ENCODE measurements at regions not wholly inside any gene's neighbourhood (a gene's known extent, or its start where the extent isn't known, plus 50 kb on each side); places are given as distances from the start of the nearest gene placed in this dataset.

DNA sequence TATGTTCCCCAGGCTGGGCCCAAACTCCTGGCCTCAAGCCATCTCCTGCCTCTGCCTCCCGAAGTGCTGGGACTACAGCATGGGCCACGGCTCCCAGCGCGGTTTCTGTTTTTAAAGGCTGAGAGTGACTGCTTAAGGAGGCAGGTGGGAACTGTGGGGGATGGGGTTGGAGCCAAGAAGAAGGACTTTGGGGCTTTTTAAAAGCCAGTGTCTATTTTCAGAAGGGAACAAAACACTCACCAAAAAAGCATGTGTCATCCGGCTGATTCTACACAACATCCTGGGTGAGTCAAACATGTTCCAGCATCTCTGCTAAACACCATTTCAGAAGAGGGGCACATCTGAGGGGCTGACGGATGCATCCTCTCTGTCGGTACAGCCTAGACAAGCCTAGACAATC is 824.5 kb downstream of the TYW1 start:
- no peak for DNase-seq
- ATAC-seq (ENCODE audit: poor library complexity), result no peak

DNA sequence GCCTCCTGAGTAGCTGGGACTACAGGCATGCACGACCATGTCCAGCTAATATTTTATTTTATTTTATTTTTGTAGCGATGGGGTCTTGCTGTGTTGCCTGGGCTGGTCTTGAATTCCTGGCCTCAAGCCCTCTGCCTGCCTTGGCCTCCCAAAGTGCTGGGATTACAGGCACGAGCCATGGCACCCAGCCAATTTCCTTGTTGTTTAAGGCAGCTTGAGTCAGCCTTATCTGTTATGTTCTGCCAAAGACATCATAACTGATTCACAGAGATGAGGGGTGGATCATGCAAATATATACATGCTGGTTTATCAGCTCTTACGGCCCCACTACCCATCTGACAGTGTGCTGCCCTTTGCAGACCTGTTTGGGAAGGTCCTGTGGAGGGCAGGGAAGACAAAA is 826.7 kb downstream of the TYW1 start:
- DNase-seq (no peak), ATAC-seq (ENCODE audit: poor library complexity) (no peak)
- intact Hi-C loops (cut with DNase I), result no loop called here

More for the DNA sequence above, 824.5 kb downstream of the TYW1 start:
- intact Hi-C loops (cut with DNase I), result no loop called here

DNA sequence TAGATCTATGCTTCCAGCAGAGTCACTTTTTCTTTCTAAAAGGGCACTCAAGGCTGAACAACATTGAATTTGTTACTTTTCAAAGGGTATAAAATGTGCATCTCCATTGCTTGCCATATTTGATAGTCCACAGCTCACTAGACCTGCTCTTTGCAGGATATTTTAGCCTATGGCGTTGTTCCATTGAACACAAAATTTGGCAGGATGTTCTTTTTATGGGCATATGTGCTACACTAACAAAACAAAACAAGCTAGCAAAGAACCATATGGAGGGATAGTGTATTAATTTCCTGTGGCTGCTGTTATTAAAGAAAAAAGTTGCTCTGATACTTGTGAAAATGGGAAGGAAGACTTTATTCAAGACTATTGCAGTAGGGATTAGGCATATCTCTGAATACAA is 828.7 kb downstream of the TYW1 start:
- intact Hi-C loops (cut with DNase I), result no loop called here
- ATAC-seq (ENCODE audit: poor library complexity), result no peak

DNA sequence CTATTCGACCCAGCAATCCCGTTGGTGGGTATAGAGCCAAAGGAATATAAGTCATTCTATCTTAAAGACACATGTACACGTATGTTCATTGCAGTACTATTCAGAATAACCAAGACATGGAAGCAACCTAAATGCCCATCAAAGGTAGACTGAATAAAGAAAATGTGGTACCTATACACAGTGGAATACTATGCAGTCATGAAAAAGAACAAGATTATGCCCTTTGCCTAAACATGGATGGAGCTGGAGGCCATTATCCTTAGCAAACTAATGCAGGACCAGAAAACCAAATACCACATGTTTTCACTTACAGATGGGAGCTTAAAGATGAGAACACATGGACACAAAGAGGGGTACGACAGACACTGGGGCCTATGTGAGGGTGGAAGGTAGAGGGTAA is 845.3 kb downstream of the TYW1 start:
- intact Hi-C loops (cut with DNase I), result no loop called here
- DNase-seq (no peak), ATAC-seq (ENCODE audit: poor library complexity) (no peak)

More for the DNA sequence above, 828.7 kb downstream of the TYW1 start:
- DNase-seq, result no peak

DNA sequence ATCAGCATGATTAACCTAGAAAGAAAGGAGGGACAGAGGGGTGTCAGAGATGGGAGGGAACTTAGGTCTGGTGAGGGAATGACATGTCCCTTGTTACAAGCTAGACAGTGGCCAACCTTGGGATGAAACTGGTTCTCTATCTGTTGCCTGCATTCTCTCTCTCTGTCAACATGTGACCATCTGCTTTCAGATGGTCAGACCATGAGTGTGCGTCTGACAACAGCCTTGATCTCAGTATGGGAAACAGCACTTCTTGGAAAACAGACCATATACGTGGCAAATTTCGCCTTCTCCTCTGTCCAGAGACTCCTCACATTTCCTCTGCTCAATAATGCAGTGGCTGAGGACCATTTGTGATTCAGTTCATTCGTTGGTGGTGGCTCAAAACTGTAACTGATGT is 845.9 kb downstream of the TYW1 start:
- DNase-seq (no peak), ATAC-seq (ENCODE audit: poor library complexity) (no peak)
- intact Hi-C loops (cut with DNase I), result no loop called here

DNA sequence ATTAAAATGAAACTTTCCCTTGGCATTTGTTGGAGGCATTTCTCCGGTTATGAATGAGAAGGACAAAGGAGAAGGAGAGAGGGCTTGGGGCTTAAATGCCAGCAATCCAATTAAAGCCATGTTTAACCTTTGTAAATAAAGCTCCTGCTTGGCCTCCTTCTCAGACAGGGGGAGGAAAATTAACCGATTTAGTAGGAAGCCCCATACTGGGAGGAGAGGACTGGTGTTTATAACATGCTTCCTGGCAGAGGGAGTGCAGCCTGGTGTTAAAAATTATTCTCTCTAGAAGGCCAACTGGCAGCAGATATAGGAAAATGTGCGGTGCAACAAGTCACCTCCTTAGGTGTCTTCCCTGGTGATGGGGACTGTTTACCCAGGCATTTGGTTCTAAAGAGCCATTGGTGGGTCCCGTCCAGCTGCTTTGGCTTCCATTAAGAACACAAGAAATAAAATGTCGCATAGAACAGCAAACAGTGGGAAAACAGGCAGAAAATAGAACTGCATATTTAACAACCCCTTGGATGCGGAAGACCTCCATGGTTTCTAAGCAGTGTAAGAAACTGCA is 846.5 kb downstream of the TYW1 start:
- DNase-seq (no peak), ATAC-seq (ENCODE audit: poor library complexity) (no peak)
- intact Hi-C loops (cut with DNase I), result no loop called here

DNA sequence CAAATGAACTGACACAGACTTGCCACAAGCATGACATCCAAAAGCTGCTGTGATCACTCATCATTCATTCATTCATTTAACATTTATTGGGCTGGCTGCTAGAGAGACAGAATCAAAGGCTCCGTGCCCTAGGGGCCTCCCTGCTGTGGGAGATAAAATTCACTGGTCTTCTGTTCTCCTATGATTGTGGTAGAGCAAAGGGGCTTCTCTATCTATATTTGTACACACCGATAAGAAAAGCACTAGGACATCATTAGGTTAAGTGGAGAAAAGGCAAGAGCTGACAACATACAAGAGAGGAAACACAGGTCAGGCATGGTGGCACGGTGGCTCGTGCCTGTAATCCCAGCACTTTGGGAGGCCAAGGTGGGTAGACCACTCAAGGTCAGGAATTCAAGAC is 847.0 kb downstream of the TYW1 start:
- intact Hi-C loops (cut with DNase I), result no loop called here
- no peak for DNase-seq
- ATAC-seq (ENCODE audit: poor library complexity), result no peak

DNA sequence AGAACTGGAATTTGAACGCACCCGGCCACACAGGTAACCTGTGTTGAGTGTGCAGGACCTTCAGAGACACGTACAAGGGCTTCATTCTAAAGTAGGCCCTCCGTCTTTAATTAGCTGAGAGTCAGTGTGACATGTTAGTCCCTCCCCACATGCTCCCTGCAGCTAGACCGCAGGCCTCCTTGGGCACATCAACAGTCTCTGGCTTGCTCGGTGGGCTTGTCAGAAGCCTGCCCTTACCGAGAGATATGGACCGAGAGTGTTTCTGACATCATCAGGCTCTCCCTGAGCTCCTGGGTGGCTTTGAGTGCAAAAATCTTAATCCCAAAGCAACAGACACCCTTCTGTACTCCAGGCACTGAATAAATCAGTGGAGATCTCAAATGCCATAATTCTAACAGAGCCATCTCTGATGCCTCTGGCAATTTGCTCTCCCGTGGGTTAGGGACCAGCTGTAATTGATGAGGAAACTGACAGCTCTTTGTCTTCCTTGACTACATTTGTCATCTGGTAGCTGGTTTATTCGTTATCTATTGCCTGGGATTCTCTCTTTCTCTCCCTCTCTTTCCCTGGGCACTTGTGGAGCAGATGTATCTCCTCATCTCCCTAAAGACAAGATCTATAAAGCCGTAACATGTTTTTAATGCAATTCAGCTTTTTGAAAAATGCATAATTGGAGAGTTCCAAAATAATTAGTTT is 850.6 kb downstream of the TYW1 start:
- DNase-seq (no peak), ATAC-seq (ENCODE audit: poor library complexity) (no peak)
- intact Hi-C loops (cut with DNase I), result no loop called here

DNA sequence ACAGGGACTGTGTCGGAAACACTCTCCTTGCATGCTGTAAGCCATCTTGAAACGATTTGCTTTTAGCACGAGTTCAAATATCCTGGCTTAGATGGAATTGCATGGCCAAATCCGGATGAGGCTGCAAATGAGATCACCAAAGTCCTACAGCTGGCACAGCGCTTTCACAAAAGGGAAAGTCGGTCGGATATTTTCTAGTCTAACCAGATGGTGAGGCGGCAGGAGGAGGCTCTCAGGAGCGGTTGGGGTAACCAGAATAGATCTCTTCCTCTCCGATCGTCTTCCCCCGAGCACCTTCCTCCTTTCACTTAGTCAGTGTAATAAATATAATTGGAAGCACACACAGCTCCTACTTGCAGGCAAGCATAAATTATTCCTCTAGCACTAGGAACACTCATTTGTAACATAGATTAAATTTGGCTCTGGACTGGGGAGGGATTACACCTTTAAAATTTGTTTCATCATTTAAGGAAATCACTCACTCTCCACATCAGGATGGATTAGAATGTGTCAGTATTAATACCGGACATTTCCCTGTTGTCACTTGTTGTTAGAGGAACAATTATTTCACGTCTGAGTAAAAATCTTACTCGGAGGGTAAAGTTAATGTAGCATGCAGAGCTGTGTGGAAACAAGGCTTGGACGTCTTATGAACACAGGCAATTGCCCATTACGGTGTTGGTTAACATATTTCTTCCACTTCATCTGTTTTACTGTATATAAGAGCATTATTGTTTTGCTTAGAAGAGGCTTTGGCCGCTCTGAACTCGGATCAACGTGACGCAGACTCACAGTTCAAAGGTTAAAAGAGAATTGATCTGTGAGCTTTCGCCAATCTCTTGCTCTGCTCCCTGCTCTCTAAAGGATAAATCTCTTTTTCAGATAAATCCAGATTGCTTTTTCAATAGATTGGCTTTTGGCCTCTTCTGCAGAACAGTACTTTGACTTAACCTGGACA is 857.9 kb downstream of the TYW1 start:
- intact Hi-C loops (cut with DNase I), result no loop called here
- ATAC-seq (ENCODE audit: poor library complexity) (no peak), DNase-seq (no peak)

DNA sequence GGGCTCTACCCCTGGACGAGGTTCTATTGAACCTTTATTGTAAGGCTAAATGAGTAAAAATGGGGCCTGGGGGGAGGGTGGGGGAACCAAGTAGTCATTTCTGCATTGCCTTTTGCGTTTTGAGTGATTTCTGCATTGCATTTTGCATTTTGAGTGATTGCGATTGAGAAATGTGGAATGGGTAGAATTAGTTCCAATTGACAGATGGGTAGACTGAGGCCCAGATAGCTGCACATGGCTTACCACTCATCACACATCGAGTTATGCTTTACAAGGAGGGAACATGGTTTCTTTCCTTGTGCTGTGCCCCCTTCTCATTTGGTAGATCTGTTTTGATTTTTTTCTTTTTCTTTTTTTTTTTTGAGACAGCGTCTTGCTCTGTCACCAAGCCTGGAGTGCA is 858.7 kb downstream of the TYW1 start:
- ATAC-seq (ENCODE audit: poor library complexity) (no peak), DNase-seq (no peak)
- intact Hi-C loops (cut with DNase I), result no loop called here

DNA sequence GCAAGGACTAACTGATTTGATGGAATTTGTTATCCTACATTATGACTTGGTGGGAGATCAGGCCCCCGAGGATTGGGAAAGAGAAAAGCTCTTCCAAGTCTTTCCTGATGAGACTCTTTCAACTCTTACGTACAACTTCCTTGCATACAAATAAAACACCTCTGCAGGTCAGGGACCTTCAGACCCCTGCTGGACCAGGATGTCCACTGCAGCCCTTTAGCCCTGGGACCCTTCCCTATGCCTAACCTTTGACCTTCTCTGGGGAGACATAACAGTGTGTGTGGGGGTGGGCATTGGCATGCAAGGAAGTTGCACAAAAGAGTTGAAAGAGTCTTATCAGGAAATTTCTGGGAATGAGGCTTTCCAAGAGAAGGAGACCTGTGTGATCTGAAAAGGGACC is 859.4 kb downstream of the TYW1 start:
- no peak for DNase-seq
- intact Hi-C loops (cut with DNase I), result no loop called here
- ATAC-seq (ENCODE audit: poor library complexity), result no peak

DNA sequence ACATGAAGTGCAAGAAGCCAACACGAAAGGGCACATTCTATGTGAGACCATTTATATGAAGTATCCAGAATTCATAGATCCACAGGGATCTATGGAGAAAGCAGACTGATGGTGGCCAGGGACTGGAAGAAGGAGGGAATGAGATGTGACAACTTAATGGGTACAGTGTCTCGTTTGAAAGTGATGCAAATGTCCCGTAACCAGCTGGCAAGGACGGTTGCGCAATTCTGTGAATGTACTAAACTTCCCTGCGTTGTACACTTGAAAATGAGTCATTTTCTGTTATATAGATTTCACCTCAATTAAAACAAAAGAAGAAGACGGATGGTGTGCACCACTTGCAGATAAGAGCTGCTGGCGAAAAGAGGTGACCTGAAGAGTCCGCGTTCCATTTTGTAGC is 861.1 kb downstream of the TYW1 start:
- DNase-seq, result no peak
- no peak for ATAC-seq (ENCODE audit: poor library complexity)
- intact Hi-C loops (cut with DNase I), result no loop called here

DNA sequence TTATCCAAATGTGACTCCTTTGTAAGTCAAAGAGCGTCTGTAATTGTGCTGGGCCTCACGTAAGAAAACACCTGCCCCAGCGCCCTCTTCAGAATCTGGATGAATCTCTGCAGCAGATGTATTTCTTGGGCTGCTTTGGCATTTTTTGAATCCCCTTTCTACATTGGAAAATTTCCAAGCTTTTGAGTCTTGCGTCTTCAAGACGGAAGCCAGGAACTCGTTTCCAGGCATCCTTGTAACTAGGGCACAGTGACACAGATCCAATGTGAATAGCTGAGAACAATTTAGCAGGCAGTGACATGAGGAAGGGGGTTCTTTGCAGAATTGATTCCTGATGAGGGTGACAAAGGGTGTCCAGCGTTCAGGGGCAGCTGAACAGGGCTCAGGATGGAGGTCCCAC is 862.3 kb downstream of the TYW1 start:
- DNase-seq, result no peak
- intact Hi-C loops (cut with DNase I), result no loop called here
- ATAC-seq (ENCODE audit: poor library complexity), result no peak

DNA sequence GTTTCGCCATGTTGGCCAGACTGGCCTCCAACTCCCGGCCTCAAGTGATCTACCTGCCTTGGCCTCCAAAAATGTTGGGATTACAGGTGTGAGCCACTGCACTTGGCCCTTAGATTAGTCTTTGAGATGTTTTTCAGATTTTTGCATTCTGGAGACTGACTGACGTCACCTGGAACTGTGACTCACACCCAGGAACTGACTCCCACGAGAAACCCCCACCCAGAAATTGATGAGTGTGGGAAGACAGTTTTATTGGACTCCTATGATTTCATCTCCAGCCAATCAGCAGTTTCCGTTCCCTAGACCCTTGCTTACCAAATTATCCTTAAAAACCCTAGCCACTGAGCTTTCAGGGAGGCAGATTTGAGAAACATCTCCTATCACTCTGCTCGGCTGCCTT is 867.3 kb downstream of the TYW1 start:
- DNase-seq (no peak), ATAC-seq (ENCODE audit: poor library complexity) (no peak)
- intact Hi-C loops (cut with DNase I), result no loop called here

DNA sequence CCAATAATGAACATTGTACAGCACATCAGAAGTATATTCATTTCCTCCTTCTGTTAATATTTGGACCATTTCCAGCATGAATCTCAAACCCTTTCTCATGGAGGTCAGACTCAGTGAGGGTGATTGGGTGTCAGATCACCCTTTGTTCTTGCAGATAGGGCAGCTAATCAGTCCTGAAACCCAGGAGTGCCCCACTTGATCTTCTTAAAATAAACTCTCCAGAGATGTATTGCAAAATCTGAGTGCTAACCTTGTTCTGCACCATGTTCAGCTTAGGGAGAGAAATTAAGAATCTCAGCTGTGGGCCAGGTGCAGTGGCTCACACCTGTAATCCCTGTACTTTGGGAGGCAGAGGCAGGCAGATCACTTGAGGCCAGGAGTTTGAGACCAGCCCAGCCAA is 869.4 kb downstream of the TYW1 start:
- ATAC-seq (ENCODE audit: poor library complexity) (no peak), DNase-seq (no peak)
- intact Hi-C loops (cut with DNase I), result no loop called here

DNA sequence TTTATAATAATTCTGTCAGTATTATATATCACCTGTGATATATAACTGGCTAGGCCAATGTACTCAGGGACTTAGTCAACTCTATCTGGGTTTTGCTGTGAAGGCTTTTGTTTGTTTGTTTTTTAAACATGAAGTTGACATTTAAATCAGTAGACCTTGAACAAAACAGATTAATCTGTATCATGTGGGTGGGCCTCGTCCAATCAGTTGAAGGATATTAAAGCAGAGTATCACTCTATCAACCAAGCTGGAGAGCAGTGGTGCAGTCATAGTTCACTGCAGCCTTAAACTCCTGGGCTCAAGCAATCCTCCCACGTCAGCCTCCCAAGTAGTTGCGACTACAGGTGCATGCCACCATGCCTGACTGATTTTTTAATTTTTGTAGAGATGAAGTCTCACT is 870.2 kb downstream of the TYW1 start:
- no peak for DNase-seq
- ATAC-seq (ENCODE audit: poor library complexity), result no peak
- intact Hi-C loops (cut with DNase I), result no loop called here

DNA sequence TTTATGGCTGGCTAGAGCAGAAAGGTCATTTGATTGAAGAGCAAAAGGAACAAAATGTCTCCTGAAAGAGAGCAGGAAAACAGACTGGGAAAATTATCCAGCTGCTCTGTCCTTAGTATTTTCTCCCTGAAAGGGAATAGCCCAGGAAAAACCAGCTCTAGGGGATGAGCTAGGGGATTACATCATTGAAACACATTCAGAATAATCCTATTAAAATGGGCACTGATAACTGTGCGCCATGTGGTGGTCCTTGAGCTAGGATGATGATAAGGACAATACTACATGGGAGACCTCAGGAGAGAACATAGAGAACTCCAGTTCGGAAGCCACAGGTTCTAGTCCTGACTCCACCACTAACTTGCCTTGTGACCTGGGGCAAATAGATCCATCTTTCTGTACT is 873.8 kb downstream of the TYW1 start:
- no peak for DNase-seq
- ATAC-seq (ENCODE audit: poor library complexity), result no peak
- intact Hi-C loops (cut with DNase I), result no loop called here

DNA sequence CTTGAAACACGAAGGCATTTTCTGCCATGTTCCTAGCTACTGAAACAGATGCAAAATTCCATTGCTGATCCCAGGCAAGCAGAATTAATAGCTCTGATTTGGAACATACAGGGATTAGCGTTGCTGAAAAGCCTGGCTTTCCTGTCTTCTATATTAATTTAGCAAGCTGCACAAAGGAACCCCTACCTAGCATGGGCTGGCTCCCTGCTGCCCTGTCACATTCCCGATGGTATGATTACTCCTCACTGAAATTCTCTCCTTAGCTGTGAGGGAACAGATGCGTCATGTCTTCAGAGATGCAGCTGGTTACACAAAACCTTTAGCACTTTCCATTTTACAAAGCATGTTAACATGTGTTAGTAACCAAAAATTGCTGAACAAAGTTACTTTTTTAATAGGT is 878.9 kb downstream of the TYW1 start:
- no peak for DNase-seq
- ATAC-seq (ENCODE audit: poor library complexity), result no peak
- intact Hi-C loops (cut with DNase I), result no loop called here

DNA sequence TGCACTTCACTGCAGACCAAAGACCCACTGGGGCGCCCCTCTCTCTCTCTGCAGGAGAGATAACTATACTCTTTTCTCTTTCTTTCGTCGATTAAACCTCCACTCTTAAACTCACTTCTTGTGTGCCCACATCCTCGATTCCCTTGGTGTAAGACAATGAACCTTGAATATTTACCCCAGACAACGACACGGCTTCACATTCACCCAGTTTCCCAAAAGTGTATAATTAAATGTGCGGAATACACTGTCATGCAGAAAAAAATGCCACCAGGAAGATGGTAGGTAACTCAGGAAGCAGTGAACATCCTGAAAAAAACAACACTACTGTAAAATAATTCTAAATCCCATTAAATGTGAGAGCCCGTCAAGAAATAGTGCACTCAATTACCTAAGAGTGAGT is 882.2 kb downstream of the TYW1 start:
- intact Hi-C loops (cut with DNase I), result no loop called here
- DNase-seq, result no peak
- ATAC-seq (ENCODE audit: poor library complexity), result no peak

DNA sequence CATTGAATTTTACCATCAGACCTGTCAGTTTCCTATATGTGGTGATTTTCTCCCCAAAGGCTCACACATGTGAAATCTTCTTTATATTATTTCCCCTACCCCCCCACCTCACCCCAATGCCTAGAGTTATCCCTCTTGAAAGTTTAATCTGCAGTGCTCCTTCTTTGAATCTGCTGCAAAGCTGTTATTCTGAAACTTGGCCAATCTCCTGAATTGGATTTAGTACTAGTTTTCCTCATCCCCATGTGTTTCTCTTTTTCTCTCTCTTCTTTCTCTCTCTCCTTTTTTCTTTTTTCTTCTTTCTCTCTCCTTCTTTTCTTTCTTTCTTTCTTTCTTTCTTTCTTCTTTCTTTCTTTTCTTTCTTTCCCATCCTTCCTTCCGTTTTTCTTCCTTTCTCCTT is 886.2 kb downstream of the TYW1 start:
- intact Hi-C loops (cut with DNase I), result no loop called here
- no peak for DNase-seq
- no peak for ATAC-seq (ENCODE audit: poor library complexity)

Measured in Right ventricle myocardium superior (tissue), 1 donor.